Iris pigment epithelial cell (primary cell): ENCODE measurements at regions not wholly inside any gene's neighbourhood (a gene's known extent, or its start where the extent isn't known, plus 50 kb on each side); places are given as distances from the start of the nearest gene placed in this dataset.

Source experiments
- DNase-seq: peaks from one replicate; pipeline ENCODE4 v3.0.0-alpha.2; 2011; ENCODE audit warnings: low read depth

DNA sequence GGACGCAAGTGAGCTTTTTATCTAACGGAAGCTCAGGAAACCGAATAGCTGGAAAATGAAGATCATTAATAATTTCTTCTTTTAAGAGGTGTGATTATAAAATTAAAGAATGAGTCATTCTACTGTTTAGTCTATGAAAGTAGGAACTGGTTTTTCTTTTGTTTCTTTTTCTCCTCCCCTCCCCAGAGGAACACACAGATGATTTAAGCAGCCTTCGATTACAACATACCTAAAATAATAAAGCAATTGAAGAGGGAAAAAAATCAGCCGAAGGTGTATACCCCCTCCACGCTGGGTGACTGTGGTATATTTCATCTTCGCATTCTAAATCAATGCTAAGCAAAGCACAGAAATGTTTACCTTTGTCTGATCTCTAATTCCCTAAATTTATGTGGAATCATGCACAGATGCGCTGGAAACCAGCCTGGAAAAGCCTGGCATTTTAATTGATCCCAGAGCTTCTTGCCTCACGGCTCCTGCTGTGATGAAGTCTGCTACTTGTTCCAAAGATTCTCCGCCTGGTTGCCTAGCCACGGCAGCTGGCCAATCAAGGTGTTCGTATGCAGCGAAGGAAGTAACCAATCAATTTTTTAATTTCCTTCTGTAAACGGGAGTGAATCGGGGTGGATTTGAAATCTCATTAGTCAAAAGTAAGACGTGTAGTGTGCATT lies 133.9 kb downstream of the FANCF start:
- peak; percentile 43 for DNase-seq

DNA sequence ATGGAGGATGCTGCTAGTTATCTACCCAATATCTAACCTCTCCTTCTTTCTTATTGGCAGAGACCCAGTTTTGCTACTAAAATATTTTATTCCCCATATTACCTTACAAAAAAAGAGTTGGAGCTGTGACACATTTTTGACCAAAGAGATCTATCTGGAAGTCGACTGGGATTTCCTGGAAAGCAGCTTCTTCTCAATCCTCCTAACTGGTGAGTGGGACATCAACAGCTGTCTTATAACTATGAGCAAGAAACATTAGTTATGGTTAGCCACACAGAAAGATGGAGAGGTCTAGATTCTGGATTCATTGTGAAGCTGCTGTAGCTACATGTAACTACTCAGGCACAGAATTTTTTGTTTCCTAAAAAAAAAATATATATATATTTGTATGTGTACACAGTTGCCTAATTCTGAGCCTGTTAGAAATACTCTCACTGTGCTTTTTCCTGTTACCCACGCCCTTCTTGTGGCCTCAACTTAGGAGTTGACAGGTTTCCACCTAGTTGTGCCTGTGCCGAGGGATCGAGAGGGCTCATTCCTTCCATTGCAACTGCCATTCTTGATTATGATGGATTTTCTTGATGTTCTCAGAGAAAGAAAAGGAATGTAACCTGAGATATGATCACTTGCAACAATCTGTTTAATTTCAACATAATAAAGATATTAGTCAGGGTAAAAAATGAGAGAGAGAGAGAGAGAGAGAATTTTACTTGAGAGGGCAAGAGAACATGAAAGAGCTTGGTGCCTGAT lies 142.0 kb downstream of the SLC17A6 start:
- DNase-seq, result peak; percentile 65

DNA sequence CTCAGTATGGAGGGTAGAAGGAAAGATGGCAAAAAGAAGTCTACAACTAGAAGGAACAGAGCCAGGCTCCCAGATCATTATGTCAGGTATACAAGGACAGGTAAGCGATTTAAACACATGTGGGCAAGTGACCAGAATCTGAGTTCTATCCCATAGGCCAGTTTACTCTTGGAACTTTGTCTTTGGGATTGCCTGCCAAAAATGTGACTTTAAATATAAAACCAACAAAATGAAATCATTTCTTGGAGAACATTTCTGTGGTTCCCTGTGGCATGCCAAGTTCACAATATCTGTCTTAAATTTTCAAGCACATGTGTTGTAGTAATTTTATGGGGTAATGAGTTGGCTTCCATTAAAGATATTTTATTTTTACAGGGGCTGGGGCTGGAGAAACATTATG lies 141.0 kb downstream of the SLC17A6 start:
- DNase-seq, result peak; percentile 44

DNA sequence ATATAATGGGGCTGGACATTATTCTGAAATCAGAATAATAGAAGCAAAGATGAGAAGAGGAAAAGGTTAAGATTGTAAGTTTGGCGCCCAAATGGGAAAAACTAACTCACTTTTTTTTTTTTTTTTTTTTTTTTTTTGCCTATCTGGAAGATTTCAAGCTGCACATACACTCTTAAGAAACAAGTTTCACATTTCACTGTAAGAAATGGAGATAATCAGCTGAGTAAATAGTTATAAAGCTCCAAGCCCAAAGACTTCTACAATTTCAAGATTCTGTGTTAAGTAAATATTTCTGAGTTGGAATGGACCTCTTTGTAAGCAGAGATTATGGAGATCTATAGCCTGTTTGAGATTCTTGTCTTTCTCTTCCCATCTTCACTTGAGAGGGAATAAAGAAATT lies 140.0 kb downstream of the SLC17A6 start:
- no peak for DNase-seq

DNA sequence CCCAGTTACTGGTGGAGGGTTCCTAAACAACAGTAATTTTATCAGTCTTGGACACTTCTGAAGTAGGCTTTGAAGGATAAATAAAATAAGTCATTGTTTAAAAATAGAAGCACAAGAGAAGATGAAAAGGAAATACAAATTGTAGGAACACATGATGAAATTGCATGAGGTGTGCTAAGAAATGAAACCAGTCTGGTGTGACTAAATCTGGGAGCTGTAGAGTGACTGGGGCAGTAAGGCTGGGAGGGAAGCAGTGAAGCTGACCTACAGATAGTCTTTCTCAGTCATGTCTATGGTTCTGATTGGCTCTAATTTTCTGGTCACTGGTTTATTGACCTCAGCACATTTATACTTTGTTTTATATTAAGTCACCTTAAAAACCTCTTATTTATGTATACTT lies 139.1 kb downstream of the SLC17A6 start:
- DNase-seq, result peak; percentile 34

DNA sequence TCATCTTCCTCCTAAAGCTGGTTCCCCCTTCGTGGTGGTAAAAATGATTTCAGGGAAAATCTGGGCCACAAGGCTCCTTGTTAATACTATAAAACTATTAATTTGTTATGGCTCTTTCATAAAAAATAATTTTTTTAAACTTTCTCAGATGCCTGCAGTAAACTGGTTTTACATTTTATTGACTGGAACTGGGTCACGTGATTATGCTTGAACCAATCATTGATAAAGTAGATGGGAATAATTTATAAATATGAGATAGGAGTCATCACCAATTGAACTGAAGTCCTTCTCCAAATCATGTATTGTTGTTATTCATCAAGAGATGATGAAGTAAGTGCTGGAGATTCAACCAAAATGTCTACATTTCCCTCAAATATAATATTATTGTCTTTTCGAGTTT lies 138.4 kb downstream of the SLC17A6 start:
- no peak for DNase-seq

GRCh38 chr11:22474616-22475015 lies 136.4 kb downstream of the SLC17A6 start:
- DNase-seq, result no peak

DNA sequence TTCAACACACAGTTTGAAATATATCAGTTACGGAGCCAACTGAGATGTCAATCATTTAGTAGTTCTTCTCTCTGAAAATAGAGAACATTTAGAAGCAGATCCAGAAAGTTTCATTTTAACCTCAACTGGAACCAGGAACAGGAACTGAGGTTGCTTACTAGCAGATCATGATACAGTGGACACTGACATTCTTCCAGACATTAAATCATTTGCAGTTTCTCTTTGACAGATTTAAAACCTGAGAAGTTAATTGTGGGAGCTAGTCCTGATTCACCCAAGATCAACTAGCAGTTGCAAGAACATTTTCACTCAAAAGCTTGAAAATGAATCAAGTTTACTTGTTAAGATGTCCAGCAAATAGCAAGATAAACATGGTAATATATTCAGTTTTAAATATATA lies 135.4 kb downstream of the SLC17A6 start:
- no peak for DNase-seq

GRCh38 chr11:22472306-22472705 lies 134.1 kb downstream of the SLC17A6 start:
- peak; percentile 34 for DNase-seq

DNA sequence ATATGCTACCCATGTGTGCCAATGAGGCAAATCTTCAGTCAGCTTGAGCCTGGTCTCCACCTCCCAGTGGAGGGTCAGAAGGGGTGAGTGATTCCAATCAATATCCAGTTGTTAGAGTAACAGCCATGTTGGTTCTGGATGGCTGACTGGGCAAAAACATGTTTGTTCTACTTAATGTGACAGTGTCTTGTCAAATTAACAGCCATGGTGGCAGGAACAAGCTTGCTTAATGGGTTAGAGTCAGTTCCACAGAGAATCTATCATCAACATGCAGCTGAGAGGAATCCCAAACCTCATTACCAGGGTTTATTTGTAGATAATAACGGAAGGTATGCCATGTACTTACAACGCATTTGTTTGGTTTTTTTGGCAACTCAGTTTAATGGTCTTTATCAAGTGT lies 133.2 kb downstream of the SLC17A6 start:
- no peak for DNase-seq

DNA sequence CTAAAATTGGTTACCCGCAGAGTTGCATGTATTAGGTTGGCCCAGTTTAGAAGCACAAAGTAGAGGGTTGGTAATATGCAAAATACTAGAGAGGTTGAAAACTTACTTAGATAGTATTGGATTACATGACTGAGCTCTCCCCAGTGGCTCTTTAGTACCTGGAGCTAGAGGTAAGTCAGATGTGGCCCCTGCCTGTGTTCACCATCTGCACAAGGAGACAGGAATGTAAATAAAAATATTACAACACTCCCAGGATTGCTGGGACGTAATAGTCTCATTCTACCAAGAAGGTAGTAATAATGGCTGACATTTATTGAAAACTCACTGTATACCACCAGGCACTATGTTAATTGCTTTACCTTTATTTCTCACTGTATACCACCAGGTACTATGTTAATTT lies 129.6 kb downstream of the SLC17A6 start:
- DNase-seq, result no peak

GRCh38 chr11:22467248-22467647 lies 129.1 kb downstream of the SLC17A6 start:
- peak; percentile 29 for DNase-seq

DNA sequence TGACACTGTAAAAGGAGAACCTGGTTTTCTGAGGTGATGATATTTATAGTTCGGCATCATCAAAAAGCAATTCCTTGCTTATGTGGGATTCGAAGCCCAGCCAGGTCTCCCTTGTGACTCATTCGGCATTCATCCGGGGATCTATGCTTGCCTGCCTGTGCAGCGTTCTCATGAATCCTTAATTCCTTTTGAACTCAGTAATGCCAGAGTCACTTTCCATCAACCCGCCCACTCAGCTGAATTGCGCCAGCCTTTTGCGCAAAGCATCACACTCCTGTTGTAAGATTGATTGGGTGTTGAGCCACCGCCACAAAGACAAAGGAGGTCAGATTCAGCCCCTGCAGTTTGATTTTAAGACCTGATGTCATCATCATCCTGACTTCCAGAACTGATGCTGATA lies 128.6 kb downstream of the SLC17A6 start:
- peak; percentile 98 for DNase-seq

DNA sequence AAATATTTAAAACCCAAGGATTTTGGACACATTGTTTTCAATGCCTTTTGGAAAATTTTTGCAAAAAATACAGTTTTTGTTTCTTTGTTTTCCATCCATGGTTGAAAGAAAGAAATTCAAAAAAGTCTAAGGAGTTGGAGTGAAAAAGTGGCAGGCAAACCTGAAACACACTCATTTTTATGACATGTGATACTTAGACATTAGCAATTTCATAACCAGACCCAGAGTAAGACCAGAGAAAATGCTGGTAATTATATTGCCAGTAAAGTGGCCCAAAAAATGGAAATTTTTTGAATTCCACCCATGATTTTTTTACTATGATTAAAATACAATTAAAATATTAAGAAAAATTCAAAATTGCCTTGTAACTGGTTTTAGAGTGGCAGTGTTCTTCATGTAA lies 128.2 kb downstream of the SLC17A6 start:
- peak; percentile 37 for DNase-seq

DNA sequence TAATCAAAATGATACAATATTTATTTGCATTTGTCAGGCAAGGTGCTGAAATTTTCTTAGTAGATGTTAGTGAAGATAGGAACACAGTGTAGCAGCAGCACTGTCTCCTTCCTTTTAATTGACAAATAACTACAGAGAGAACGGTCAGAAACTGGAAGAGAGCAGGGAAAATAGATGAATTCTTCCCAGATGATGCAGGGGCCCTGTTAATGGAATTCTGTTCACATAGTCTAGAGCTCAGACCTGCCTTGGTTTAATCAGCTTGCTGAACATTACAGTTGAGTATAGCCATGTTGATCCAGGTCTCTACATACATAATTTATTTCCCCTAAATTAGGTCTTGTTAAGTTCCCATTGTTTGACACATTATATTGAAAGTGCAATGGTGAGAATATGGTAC lies 127.4 kb downstream of the SLC17A6 start:
- no peak for DNase-seq

DNA sequence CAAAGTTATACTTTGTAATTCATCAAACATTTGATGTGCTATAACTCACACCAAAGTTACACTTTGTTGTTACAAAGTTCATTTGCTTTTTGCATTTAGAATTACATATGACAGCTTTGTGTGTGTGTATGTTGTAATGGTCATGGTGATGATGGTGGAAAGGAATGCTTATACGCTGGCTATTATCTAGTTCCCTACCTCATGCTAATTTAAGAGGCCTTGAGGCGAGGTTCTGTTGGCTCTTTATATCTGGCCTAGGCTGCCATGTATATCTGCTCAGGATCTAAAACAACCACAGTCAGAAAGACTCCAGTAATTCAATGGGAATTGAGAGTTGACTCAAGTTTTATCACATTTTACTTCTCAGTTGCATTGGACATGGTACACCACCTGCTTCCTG lies 123.4 kb downstream of the SLC17A6 start:
- DNase-seq, result peak; percentile 65

- DNase-seq, result no peak
These were observed 122.0 kb downstream of the SLC17A6 start for GRCh38 chr11:22460181-22460580.

GRCh38 chr11:22459048-22459447 lies 120.9 kb downstream of the SLC17A6 start:
- peak; percentile 90 for DNase-seq

- DNase-seq, result no peak
These were observed 120.0 kb downstream of the SLC17A6 start for GRCh38 chr11:22458161-22458560.

DNA sequence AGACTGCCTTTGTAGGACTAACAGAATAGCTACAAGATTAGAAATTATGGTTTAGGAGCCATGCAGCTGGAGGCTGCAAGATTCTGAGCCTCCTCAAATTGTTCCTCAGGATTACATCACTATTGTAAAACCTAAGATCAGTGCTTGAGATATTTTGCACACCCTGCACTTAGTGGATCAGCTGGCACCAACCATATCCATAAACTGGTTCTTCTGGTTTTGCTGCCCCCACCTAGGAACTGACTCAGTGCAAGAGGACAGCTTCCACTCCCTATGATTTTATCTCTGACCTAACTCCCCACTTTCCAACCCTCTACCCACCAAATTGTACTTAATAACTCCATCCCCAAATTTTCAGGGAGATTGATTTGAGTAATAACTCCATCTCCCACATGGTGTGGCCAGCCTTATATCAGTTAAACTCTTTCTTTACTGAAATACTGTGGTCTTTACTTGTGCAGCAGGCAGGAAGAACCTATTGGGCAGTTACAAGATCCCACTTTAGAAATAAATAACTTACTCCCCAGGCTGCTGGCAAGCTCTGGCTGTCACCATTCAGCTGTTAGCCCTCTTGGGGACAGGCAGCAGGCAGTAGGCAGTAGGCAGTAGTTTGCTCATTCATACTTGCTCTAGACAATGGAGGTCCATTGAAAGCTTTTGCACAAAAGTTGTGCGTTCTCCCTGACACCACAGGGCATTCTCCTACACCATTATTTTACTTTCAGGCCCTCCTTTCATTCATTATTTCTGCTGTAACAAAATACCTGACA lies 119.0 kb downstream of the SLC17A6 start:
- no peak for DNase-seq

DNA sequence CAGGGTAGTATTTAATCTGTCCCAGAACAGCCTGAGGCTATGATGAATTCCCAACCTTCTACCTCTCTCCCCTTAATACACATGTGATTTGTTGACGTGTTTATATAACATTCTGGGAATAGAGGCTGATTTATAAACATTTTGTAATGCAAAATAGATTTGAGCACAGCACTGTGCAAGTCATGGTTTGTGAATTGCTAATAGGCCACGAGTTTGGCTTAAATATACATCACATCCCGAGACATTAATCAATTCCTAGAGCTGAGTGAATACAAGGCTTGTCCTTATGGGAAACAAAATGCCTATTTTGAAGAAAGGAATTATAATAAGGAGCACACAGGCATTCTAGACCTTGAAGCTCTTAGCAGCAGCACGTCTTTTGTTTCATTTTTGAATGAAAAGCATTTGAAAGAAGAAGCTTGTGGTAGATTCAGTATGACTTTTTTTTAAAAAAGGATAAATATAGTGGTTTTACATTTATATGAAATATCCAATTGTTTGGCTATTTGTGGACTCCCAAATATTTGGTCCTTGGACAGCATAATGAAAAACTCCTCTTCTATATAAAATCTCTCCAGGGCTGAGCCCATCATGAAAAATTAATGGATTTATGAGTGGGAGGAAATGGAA lies 116.4 kb downstream of the SLC17A6 start:
- no peak for DNase-seq

GRCh38 chr11:22449441-22449840 lies 111.3 kb downstream of the SLC17A6 start:
- DNase-seq, result peak; percentile 71

- DNase-seq, result no peak
These were observed 105.9 kb downstream of the SLC17A6 start for GRCh38 chr11:22444076-22444475.
